Lower lobe of right lung (tissue), 2 donors: ENCODE measurements at regions not wholly inside any gene's neighbourhood (a gene's known extent, or its start where the extent isn't known, plus 50 kb on each side); places are given as distances from the start of the nearest gene placed in this dataset.

Experiments used
- ATAC-seq, 2 donors: fragments of 200-7000 bp; cut with Tn5 transposase; one replicate each; pipeline ENCODE4 v1.9.1; 2020 to 2022; ENCODE audit warnings: mild to moderate bottlenecking in 2 of 2, moderate library complexity in 2 of 2
- DNase-seq: peaks from one replicate; pipeline ENCODE4 v3.0.0-alpha.2; 2020
- H3K27ac ChIP-seq: fragments of 200-600 bp; one replicate; pipeline ENCODE4 v1.8.0; 2022
- H3K27me3 ChIP-seq: fragments of 200-600 bp; one replicate; pipeline ENCODE4 v1.8.0; 2022; ENCODE audit warnings: low read depth
- H3K36me3 ChIP-seq: fragments of 200-600 bp; one replicate; pipeline ENCODE4 v1.8.0; 2022; ENCODE audit warnings: mild to moderate bottlenecking
- H3K4me1 ChIP-seq: fragments of 200-600 bp; one replicate; pipeline ENCODE4 v1.8.0; 2022
- H3K4me3 ChIP-seq: fragments of 200-600 bp; one replicate; pipeline ENCODE4 v1.8.0; 2022; ENCODE audit warnings: mild to moderate bottlenecking
- H3K9me3 ChIP-seq: fragments of 200-600 bp; one replicate; pipeline ENCODE4 v1.8.0; 2022
- intact Hi-C: fragments of 100-400 bp; cut with DNase I; formaldehyde crosslinking; loops from one replicate; pipeline ENCODE4 v1.11.0; 2022
- TF ChIP-seq, protein P1 (sequence below): fragments of 200-600 bp; IDR thresholded peaks from one replicate; pipeline ENCODE4 v1.8.0; 2022; ENCODE audit warnings: antibody characterized with exemption, mild to moderate bottlenecking
- donor health status: DM: no; HTN: yes; CAD: no; lungs with severe emphysema.

DNA sequence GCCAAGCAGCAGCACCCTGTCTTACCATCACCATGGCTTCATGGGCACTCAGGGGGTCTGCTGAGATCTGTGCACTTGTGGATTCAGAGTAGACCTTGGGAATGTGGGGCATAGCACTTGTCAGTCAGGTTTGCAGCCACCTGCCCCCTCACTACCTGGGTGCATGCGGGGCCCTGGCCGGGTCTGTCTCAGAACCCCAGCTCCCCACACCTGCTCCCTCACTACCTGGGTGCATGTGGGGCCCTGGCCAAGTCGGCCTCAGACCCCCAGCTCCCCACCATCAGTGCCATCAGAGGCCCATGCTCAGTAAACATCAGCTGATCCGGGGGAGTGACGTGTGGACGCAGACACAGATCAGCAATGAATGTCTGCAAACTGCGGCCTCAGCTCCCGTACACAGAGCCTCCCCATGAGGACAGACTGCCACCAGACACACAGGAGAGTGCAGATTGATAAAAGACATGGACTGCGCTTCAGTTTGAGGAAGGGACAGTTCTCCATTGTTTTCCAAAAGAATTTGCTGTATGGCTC is 205.1 kb downstream of the GLI2 start:
- Histone ChIP-seq H3K4me3 (no peak overlapping the region), H3K36me3 (no peaks in the 10 kb centered on the region), H3K4me1 (peaks cover 28% of the 10 kb centered on the region), H3K27ac (no peak overlapping the region), H3K27me3 (no peaks in the 10 kb centered on the region), H3K9me3 (no peaks in the 10 kb centered on the region)
- intact Hi-C loops = no loop called here
- ATAC-seq = no peak
- TF ChIP-seq, protein P1, sequence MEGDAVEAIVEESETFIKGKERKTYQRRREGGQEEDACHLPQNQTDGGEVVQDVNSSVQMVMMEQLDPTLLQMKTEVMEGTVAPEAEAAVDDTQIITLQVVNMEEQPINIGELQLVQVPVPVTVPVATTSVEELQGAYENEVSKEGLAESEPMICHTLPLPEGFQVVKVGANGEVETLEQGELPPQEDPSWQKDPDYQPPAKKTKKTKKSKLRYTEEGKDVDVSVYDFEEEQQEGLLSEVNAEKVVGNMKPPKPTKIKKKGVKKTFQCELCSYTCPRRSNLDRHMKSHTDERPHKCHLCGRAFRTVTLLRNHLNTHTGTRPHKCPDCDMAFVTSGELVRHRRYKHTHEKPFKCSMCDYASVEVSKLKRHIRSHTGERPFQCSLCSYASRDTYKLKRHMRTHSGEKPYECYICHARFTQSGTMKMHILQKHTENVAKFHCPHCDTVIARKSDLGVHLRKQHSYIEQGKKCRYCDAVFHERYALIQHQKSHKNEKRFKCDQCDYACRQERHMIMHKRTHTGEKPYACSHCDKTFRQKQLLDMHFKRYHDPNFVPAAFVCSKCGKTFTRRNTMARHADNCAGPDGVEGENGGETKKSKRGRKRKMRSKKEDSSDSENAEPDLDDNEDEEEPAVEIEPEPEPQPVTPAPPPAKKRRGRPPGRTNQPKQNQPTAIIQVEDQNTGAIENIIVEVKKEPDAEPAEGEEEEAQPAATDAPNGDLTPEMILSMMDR = no peak
- no peak for DNase-seq

DNA sequence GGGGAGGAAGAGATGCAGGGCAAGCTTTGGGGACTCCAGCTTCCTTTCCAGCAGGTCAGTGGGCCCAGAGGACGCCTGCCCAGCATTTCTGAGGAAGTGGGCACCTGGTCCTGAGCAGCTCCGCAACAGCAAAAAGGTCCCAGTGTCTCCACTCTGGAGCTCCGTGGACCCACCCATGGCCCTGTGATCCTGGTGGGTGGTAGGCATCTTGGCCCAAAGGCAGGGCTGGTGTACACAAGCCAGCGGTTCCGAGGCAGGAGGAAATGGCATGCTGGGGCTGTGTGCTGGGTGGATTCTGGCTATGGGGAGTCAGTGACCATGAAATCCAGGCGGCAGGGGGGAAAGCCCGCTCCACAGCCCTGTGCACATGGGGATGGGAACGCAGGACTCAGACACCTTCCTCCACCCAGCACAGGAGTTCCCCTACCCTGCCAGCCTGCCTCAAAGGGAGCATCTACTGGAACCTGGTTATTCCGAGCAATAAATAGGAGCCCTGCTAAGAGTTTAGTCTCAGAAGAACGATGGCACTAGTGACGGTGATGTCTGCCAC is 206.0 kb downstream of the GLI2 start:
- no peak overlapping the region for H3K27ac ChIP-seq
- DNase-seq (no peak), ATAC-seq (no peak)
- peaks cover 19% of the 10 kb centered on the region for H3K4me1 ChIP-seq
- no peaks in the 10 kb centered on the region for H3K27me3 ChIP-seq
- intact Hi-C loops = no loop called here
- H3K9me3 ChIP-seq = no peaks in the 10 kb centered on the region
- no peak overlapping the region for H3K4me3 ChIP-seq
- H3K36me3 ChIP-seq = no peaks in the 10 kb centered on the region
- TF ChIP-seq, protein P1 = no peak

DNA sequence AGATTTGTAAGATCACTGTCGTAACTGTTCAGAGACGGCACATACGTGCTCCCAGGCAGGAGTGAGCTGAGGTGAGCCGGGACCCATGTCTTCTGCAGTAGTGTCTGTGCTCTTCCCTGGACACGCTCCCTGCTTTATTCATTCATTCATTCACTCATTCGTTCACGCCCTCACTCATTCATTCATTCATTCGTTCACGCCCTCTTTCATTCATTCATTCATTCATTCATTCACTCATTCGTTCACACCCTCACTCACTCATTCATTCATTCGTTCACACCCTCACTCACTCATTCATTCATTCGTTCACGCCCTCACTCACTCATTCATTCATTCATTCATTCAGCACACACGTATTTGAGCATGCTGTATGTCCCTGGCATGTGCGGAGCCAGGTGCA is 207.0 kb downstream of the GLI2 start:
- Histone ChIP-seq H3K36me3 (no peaks in the 10 kb centered on the region), H3K4me1 (peaks cover 9% of the 10 kb centered on the region), H3K9me3 (no peaks in the 10 kb centered on the region), H3K4me3 (no peak overlapping the region), H3K27me3 (no peaks in the 10 kb centered on the region), H3K27ac (no peak overlapping the region)
- TF ChIP-seq, protein P1 = no peak
- DNase-seq (no peak), ATAC-seq (no peak)
- intact Hi-C loops = no loop called here

DNA sequence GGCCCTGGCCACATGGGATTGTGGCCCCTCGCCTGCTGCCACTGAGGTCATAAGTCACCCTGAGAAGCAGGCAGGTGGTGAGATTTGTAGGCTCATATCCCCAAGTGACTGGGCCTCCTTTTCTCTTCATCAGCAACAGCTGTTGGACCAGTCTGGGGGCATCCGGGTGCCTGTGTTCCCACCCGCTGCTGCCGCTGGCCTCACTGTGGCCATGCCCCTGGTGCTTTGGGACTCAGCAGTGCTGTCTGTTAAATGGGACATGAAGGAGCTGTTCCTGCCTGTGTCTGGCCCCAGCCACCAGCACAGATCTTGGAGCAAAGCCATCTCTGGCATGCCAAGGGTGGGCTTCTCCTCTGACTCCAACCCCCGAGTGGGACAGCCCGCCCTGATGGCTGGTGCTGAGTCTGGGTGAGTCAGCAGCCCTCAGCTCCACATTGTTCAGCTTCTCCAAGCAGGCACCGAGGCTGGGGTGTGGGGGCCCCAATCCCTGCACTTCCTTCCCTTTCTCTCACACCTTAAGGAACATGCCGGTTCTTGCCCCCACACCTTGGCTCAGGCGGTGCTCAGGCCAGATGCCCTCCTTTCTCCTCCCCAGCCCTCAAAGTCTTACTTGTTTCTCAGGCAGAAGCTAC is 207.9 kb downstream of the GLI2 start:
- H3K27ac ChIP-seq = no peak overlapping the region
- TF ChIP-seq, protein P1 = no peak
- no peaks in the 10 kb centered on the region for H3K36me3 ChIP-seq
- DNase-seq = no peak
- intact Hi-C loops = no loop called here
- H3K4me3 ChIP-seq = no peak overlapping the region
- no peak for ATAC-seq
- peaks cover under 1% of the 10 kb centered on the region for H3K4me1 ChIP-seq
- no peaks in the 10 kb centered on the region for H3K27me3 ChIP-seq
- no peaks in the 10 kb centered on the region for H3K9me3 ChIP-seq

DNA sequence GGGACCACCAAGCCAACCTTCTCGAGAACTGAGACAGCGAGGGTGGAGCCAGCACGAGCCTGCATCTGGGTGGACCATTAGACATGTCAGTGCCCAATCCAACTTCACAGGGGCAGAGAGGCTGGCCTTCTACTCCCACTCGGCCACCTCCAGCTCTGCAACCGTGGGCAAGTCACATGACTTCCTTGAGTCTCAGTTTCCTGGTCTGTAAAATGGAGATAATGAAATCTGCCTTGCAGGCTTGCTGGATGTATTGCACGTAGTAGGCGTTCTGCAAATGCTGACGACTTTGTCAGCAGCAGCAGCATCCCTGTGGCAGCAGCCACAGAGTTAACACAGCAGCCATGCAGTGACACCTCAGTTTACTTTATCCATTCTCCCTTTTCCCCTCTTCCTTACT is 208.9 kb downstream of the GLI2 start:
- no peaks in the 10 kb centered on the region for H3K4me1 ChIP-seq
- no peaks in the 10 kb centered on the region for H3K36me3 ChIP-seq
- H3K4me3 ChIP-seq = no peak overlapping the region
- no peak for ATAC-seq
- no peak overlapping the region for H3K27ac ChIP-seq
- H3K27me3 ChIP-seq = no peaks in the 10 kb centered on the region
- no peak for DNase-seq
- TF ChIP-seq, protein P1 = no peak
- intact Hi-C loops = no loop called here
- H3K9me3 ChIP-seq = no peaks in the 10 kb centered on the region
